ENCODE measurements at regions not wholly inside any gene's neighbourhood (a gene's known extent, or its start where the extent isn't known, plus 50 kb on each side); places are given as distances from the start of the nearest gene placed in this dataset.
"Not testable (repeated sequence)": the region's sequence is repeated elsewhere in the genome, so short reads cannot be mapped to it uniquely, and the experiment has no call there.

GRCh38 chr17:83192161-83192788, 112.9 kb downstream of the METRNL start:
- no peak for DNase-seq (ENCODE audit: low spot score)

- not testable (repeated sequence) for DNase-seq (ENCODE audit: low spot score)
Measured at GRCh38 chr17:83192789-83193335, 113.5 kb downstream of the METRNL start.

GRCh38 chr17:83193336-83194185, 114.2 kb downstream of the METRNL start:
- DNase-seq (ENCODE audit: low spot score), result no peak

GRCh38 chr17:83194186-83194561, 114.8 kb downstream of the METRNL start:
- no peak for DNase-seq (ENCODE audit: low spot score)

DNA sequence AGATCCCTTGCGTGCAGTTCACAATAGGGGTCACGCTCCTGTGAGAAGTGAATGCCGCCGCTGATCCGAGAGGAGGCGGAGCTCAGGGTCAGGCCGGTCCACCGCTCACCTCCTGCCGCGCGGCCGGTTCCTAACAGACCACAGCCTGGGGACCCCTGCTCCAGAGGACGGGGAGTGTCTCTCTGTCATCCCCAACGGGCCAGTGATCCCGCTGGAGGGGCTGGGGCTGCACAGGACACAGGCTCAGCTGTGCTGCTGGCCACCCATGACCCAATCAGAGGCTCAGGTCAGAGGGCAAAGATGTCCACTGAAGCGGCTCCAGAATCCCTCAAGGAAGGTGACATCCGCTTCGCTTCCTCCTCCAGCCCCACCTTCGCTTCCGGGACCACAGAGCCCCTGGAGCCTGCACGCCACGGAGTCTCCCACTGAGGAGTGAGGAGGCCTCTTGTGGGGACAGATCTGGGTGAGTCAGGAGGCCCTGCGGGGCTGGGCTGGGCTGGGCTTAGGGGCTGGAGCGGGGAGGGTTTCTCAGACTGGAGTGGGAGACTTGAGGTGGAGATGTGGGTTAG, 115.4 kb downstream of the METRNL start:
- DNase-seq (ENCODE audit: low spot score), result no peak

DNA sequence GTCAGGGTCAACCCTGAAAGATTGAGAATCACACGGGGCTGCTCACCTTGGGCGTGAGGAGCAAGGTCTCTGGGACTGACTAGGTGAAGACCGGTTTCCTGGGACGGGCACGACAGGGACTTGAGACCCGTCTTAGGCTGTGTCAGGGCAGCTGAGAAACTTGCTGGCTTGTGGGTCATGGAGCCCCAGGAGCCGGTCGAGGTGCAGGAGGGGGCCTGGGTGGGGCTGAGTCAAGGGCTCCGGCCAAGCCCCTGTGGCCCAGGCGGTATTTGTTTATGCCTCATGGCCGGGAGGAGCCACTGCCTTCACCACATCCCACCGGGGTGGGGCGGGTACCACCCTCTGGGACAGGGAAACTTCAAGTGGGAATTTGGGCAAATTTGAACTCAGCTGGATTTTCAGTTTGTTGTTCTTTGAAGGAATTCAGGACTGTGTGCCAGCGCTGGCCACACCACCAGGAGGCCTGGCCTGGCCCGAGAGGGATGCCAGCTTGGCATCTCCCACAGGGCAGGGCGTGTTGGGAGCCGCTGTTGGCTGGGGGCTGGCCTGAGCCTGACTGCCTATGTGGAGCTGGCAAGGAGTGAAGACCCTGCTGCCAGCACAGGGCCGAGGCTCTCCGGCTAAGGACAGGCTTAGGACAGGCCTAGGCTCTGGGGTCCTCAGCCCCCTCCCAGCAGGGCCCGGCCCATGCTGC, 116.1 kb downstream of the METRNL start:
- no peak for DNase-seq (ENCODE audit: low spot score)

GRCh38 chr17:83196024-83196365, 116.6 kb downstream of the METRNL start:
- DNase-seq (ENCODE audit: low spot score), result no peak

- no peak for DNase-seq (ENCODE audit: low spot score)
Measured at GRCh38 chr17:83196366-83196765, 117.0 kb downstream of the METRNL start.

- no peak for DNase-seq (ENCODE audit: low spot score)
Measured at GRCh38 chr17:83196973-83197880, 117.8 kb downstream of the METRNL start.

DNA sequence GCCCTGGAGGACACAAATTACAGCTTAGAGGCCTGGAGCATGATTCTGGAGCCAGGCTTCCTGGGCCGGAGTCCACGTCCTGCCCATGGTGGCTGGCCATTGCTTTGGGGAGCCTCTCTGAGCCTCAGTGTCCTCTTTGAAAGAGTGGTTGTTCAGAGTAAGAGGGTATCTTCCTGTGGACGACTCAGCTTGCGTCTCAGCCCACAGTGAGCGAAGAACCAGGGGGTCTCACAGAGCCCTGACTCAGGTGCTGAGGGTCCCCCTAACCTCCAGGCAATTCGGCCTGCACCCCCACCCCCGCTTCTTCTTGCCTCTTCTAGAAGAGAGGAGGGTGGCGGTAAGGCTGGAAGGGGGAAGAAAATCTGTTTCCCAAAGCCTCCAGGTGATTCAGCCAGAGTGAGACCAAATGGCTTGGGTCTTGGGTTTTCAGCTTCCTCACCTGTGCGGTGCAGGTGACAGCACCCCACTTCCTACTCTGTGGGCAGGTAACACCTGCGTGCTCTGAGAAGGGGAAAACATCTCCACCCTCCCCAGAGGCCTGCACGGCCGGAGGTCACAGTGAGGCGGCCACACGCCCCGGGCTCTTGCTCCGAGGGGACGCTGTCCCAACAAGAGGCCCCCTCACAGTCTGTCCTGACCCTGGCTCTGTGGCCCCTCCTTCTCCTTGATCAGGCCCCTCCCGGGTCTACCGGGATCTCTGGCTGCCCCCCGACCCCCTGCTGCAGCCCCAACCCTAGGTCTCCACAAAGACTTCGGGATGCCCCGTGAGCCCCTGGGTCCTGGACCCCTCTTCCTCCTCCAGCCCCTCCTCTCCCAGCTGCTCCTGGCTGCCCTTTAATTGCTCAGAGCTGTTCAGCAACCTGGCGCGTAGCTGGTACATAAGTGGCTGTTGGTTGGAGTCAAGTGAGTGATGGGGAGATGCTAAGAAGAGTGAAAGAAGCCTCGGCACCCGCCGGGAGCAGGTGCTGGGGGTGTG, 119.2 kb downstream of the METRNL start:
- DNase-seq (ENCODE audit: low spot score), result no peak

- DNase-seq (ENCODE audit: low spot score), result no peak
Measured at GRCh38 chr17:83199500-83200201, 120.2 kb downstream of the METRNL start.

GRCh38 chr17:83200231-83200699, 120.9 kb downstream of the METRNL start:
- no peak for DNase-seq (ENCODE audit: low spot score)

GRCh38 chr17:83200751-83201150, 121.3 kb downstream of the METRNL start:
- DNase-seq (ENCODE audit: low spot score), result no peak

DNA sequence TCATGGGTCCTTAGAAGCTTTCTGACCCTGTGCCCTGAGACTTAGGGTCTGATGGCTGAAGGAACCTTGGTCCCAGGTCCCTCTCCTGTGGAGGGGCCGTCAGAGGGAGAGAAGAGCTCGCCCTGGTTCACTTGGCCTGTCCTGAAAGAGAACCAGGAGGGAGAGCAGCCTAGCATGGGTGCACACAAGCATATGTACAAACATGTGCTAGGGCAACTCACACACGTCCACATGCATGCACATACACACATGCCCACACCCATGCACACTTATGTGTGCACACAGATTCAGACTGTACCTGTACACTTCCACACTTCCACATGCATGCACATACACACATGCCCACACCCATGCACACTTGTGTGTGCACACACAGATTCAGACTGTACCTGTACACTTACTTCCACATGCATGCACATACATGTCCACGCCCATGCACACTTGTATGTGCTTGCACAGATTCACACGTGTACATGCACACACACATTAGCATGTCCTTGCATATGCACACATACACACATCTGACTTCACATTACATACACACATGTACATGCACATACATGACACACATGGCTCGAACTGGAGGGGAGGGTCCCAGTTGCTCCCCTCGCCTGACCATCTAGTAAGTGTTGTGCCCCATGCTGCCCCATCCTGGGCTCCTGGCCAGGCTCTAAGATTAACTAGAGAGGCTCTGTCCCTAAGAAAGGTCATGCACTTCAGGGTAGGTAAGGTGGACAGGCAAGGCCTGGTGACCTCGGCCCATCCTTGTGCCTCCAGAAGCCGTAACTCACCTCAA, 122.0 kb downstream of the METRNL start:
- DNase-seq (ENCODE audit: low spot score), result no peak

DNA sequence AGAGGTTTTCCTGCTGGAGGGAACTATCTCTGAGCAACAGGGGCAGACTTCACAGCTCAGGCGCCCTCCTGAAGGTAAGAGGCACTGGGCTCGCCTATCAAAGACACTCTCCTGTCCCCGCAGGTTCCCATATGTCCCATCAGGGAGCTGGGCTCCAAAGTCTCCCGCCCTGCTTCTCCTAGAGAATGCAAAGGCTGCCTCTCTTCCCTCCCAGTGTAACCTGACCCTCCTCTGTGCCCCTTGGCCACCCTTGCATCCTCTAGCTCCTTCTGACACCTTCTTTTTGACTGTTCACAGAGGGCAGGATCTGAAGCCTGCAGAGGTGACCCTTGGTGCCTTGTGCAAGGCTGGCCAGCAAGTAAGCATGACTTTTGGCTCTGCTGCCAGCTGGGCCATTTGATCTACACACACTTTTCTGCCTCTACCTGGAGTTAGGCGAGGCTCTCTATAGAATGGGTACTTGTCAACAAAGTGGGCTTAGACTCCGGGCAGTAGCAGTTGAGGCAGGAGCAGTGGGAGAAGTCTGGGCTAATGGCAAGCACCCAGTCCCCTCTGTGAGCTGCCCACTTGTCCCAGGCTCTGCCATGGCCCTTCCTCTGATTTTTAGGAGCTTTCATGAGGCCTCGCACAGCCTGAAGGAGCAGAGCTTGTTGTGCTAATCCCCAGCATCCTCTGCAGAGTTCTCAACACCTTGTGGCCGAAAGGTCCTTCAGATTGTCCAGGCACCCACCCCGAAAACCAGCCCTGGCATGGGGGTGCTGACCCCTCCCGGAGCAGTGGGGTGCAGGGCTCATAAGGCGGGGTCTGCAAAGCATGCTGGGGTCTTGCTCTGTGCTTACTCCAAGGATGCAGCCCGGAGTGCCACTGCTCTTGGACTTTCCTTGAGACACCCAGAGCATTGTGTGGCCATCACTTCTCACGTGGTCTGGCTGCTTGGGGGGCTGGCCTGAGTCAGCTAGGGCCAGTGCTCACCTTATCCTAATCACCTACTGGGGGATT, 122.9 kb downstream of the METRNL start:
- no peak for DNase-seq (ENCODE audit: low spot score)

- no peak for DNase-seq (ENCODE audit: low spot score)
Measured at GRCh38 chr17:83203073-83203471, 123.7 kb downstream of the METRNL start.
